Epithelial cell of esophagus (primary cell): ENCODE measurements at regions not wholly inside any gene's neighbourhood (a gene's known extent, or its start where the extent isn't known, plus 50 kb on each side); places are given as distances from the start of the nearest gene placed in this dataset.

ENCODE experiments used
- DNase-seq: peaks from one replicate; pipeline ENCODE4 v3.0.0; 2010; ENCODE audit warnings: low read depth
- H3K4me3 ChIP-seq: 2 replicates; pipeline ENCODE4 v1.5.1; 2011; ENCODE audit warnings: mild to moderate bottlenecking, low read length, control low read depth
- CTCF ChIP-seq: IDR thresholded peaks from 2 replicates; pipeline ENCODE4 v1.5.1; 2011; ENCODE audit warnings: low read depth, mild to moderate bottlenecking, low read length, control low read depth, inconsistent platforms; ENCODE audit not compliant: insufficient read depth; ENCODE audit errors: missing control alignments

- no peak for TF ChIP-seq CTCF
- H3K4me3 ChIP-seq = no peak overlapping the region
- DNase-seq = peak; percentile 2
Observed at GRCh38 chr1:239922778-239923522, 168.7 kb upstream of the FMN2 start.

DNA sequence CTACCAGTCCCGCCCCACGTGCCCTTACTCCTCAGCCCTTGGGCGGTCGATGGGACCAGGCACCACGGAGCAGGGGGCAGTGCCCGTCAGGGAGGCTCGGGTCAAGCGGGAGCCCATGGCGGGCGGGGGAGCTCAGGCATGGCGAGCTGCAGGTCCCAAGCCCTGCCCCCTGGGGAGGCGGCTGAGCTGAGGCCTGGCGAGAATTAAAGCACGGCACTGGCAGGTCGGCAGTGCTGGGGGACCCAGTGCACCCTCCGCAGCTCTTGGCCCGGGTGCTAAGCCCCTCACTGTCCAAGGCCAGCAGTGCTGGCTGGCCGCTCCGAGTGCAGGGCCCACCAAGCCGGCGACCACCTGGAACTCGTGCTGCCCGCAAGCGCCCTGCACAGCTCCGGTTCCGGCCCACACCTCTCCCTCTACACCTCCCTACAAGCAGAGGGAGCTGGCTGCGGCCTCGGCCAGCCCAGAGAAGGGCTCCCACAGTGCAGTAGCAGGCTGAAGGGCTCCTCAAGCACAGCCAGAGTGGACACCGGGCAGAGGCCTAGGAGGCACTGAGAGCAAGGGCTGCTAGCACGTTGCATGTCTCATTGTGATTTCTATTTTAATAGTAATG is 166.8 kb upstream of the FMN2 start:
- no peak for TF ChIP-seq CTCF
- H3K4me3 ChIP-seq = no peak overlapping the region

GRCh38 chr1:239926184-239926583 is 165.5 kb upstream of the FMN2 start:
- H3K4me3 ChIP-seq = no peak overlapping the region
- DNase-seq = no peak
- no peak for TF ChIP-seq CTCF

More for the DNA sequence above, 166.8 kb upstream of the FMN2 start:
- DNase-seq = no peak

- TF ChIP-seq CTCF = no peak
- no peak overlapping the region for H3K4me3 ChIP-seq
- DNase-seq = no peak
Observed at GRCh38 chr1:239929317-239929716, 162.4 kb upstream of the FMN2 start.

GRCh38 chr1:239930686-239931262 is 160.9 kb upstream of the FMN2 start:
- no peak for TF ChIP-seq CTCF

GRCh38 chr1:239931341-239931740 is 160.3 kb upstream of the FMN2 start:
- TF ChIP-seq CTCF = no peak
- DNase-seq = no peak
- H3K4me3 ChIP-seq = no peak overlapping the region

More at GRCh38 chr1:239930686-239931262, 160.9 kb upstream of the FMN2 start:
- H3K4me3 ChIP-seq = no peak overlapping the region
- DNase-seq = peak; percentile 8
